ENCODE measurements at regions not wholly inside any gene's neighbourhood (a gene's known extent, or its start where the extent isn't known, plus 50 kb on each side); places are given as distances from the start of the nearest gene placed in this dataset.

- H3K4me3 ChIP-seq = no peak overlapping the region
- H3K9ac ChIP-seq (ENCODE audit: control insufficient read depth, insufficient read depth, low read length) = no peak overlapping the region
- ChIA-PET POLR2A (no interaction called here), SMC1A (ENCODE audit: uncharacterized antibody, unreplicated experiment) (no interaction called here), CTCF (no interaction called here), RAD21 (ENCODE audit: unreplicated experiment) (no interaction called here)
- intact Hi-C loops (cut with micrococcal nuclease; ENCODE audit: unreplicated experiment) (no loop called here), in situ Hi-C loops (cut with MboI) (no loop called here)
- H3K27ac ChIP-seq (ENCODE audit: control insufficient read depth, insufficient read depth) = no peak overlapping the region
- H3K4me1 ChIP-seq (ENCODE audit: control insufficient read depth, insufficient read depth, low read length) = no peaks in the 10 kb centered on the region
- H4K20me1 ChIP-seq (ENCODE audit: control insufficient read depth, insufficient read depth) = no peaks in the 10 kb centered on the region; the same call in 1 of the 2 replicates
- H3K27me3 ChIP-seq (replicated peaks in 1 of 2; ENCODE audit: control insufficient read depth in 2 of 2, insufficient read depth in 2 of 2, low read length in 1 of 2) = no peaks in the 10 kb centered on the region; a peak in 3 of 4 replicates
- 46% methylated on average over 2 of the region's 2 CpGs for WGBS (ENCODE audit: insufficient coverage, insufficient replicate concordance, low lambda C conversion rate, missing lambda C conversion rate)
- no peaks in the 10 kb centered on the region for H3K9me3 ChIP-seq (replicated peaks; ENCODE audit: control insufficient read depth, insufficient read depth, low read length)
- FAIRE-seq (no peak), ATAC-seq (no peak), DNase-seq (ENCODE audit: low read depth, low spot score) (no peak)
- H3K4me2 ChIP-seq (ENCODE audit: control insufficient read depth, insufficient read depth) = no peak overlapping the region
- no peaks in the 10 kb centered on the region for H3K36me3 ChIP-seq (ENCODE audit: control insufficient read depth in 2 of 2, insufficient read depth in 2 of 2, low read length in 1 of 2)
- no peak overlapping the region for H2AFZ ChIP-seq (ENCODE audit: control insufficient read depth, low read depth, low read length)
- no peaks in the 10 kb centered on the region for H3K79me2 ChIP-seq (ENCODE audit: control insufficient read depth, insufficient read depth, low read length)
- TF ChIP-seq FOXM1 (IDR thresholded peaks at IDR 0.05; ENCODE audit: low read depth, low read length) (no peak), ZBTB33 (IDR thresholded peaks at IDR 0.05) (no peak), EP300 (IDR thresholded peaks at IDR 0.05; ENCODE audit: borderline replicate concordance in 1 of 2, control insufficient read depth in 1 of 2, low read depth in 2 of 2, low read length in 2 of 2) (no peak), CREB1 (IDR thresholded peaks at IDR 0.05; ENCODE audit: low read depth) (no peak), IRF5 (IDR thresholded peaks at IDR 0.05; ENCODE audit: borderline replicate concordance) (no peak), NR2C2 (IDR thresholded peaks at IDR 0.05; ENCODE audit: borderline replicate concordance, control insufficient read depth, insufficient read length, low read depth) (no peak), KAT2A (conservative IDR thresholded peaks at IDR 0.05; ENCODE audit: control insufficient read depth, low read depth, low read length) (no peak), E4F1 (IDR thresholded peaks at IDR 0.05; ENCODE audit: borderline replicate concordance, partially characterized antibody) (no peak), DPF2 (IDR thresholded peaks at IDR 0.05) (no peak), MTA3 (IDR thresholded peaks at IDR 0.05; ENCODE audit: borderline replicate concordance, low read length) (no peak), ZNF592 (IDR thresholded peaks at IDR 0.05) (no peak)
- no TSS peak for BruUV-seq (replicated peaks)
Observed at GRCh38 chr5:73250645-73251044, 77.7 kb downstream of the TMEM174 start.
